ENCODE measurements at regions not wholly inside any gene's neighbourhood (a gene's known extent, or its start where the extent isn't known, plus 50 kb on each side); places are given as distances from the start of the nearest gene placed in this dataset.

GRCh38 chr6:168133168-168133561, 54.2 kb upstream of the FRMD1 start:
- TF ChIP-seq POLR2A (IDR thresholded peaks at IDR 0.05) (no peak), CTCF (IDR thresholded peaks at IDR 0.05) (no peak)
- no peak for DNase-seq
- Histone ChIP-seq H3K27me3 (no peaks in the 10 kb centered on the region), H3K4me1 (peaks cover 0 to 4% (median 0%) of the 10 kb centered on the region in 4 donors), H3K36me3 (no peaks in the 10 kb centered on the region), H3K27ac (peak overlapping the region in 1 of 3 donors; percentile 22), H3K4me3 (peak overlapping the region in 1 of 3 donors; percentile 7), H3K9me3 (no peaks in the 10 kb centered on the region)
- intact Hi-C loops (cut with DNase I), result no loop called here
- peak; percentile 49 to 63 (median 55) for ATAC-seq
- WGBS (ENCODE audit: insufficient coverage, low coverage, low lambda C conversion rate, missing lambda C conversion rate), result 22% methylated on average over 8 of the region's 13 CpGs

- peaks cover 0 to 4% (median 0%) of the 10 kb centered on the region in 4 donors for H3K4me1 ChIP-seq
- H3K27ac ChIP-seq, result peak overlapping the region in 1 of 3 donors; percentile 22
- ATAC-seq (peak; percentile 76 to 90 (median 88)), DNase-seq (peak in 2 of 3 donors; percentile 67 to 69)
- 21% methylated on average over 24 of the region's 34 CpGs for WGBS (ENCODE audit: insufficient coverage, low coverage, low lambda C conversion rate, missing lambda C conversion rate)
- no peaks in the 10 kb centered on the region for H3K9me3 ChIP-seq
- intact Hi-C loops (cut with DNase I), result no loop called here
- no peaks in the 10 kb centered on the region for H3K36me3 ChIP-seq
- no peaks in the 10 kb centered on the region for H3K27me3 ChIP-seq
- TF ChIP-seq CTCF (IDR thresholded peaks at IDR 0.05) (peak; percentile 53 to 68 (median 60)), POLR2A (IDR thresholded peaks at IDR 0.05) (no peak)
- no peak overlapping the region for H3K4me3 ChIP-seq
Measured at GRCh38 chr6:168132531-168133167, 53.6 kb upstream of the FRMD1 start.

- Histone ChIP-seq H3K36me3 (no peaks in the 10 kb centered on the region), H3K9me3 (no peaks in the 10 kb centered on the region), H3K4me1 (peaks cover 0 to 4% (median 0%) of the 10 kb centered on the region in 4 donors), H3K27ac (no peak overlapping the region), H3K4me3 (no peak overlapping the region), H3K27me3 (no peaks in the 10 kb centered on the region)
- no peak for ATAC-seq
- WGBS (ENCODE audit: insufficient coverage, low coverage, low lambda C conversion rate, missing lambda C conversion rate), result 81% methylated on average over 13 of the region's 20 CpGs
- DNase-seq, result peak in 1 of 3 donors; percentile 44
- intact Hi-C loops (cut with DNase I), result no loop called here
- no peak for TF ChIP-seq CTCF (IDR thresholded peaks at IDR 0.05)
- no peak for TF ChIP-seq POLR2A (IDR thresholded peaks at IDR 0.05)
Measured at GRCh38 chr6:168131464-168132415, 52.7 kb upstream of the FRMD1 start.

GRCh38 chr6:168130697-168131371, 51.8 kb upstream of the FRMD1 start:
- H3K27ac ChIP-seq, result no peak overlapping the region
- TF ChIP-seq CTCF (IDR thresholded peaks at IDR 0.05) (no peak), POLR2A (IDR thresholded peaks at IDR 0.05) (no peak)
- no peaks in the 10 kb centered on the region for H3K9me3 ChIP-seq
- H3K4me1 ChIP-seq, result peaks cover 0 to 4% (median 0%) of the 10 kb centered on the region in 4 donors
- no peaks in the 10 kb centered on the region for H3K27me3 ChIP-seq
- no CpG with 5 or more reads among the region's 14 CpGs for WGBS (ENCODE audit: insufficient coverage, low coverage, low lambda C conversion rate, missing lambda C conversion rate)
- no peak for DNase-seq
- ATAC-seq, result no peak
- H3K4me3 ChIP-seq, result no peak overlapping the region
- intact Hi-C loops (cut with DNase I), result no loop called here
- no peaks in the 10 kb centered on the region for H3K36me3 ChIP-seq

All from right lobe of liver (tissue), 6 donors.